PC-3 (cell line): ENCODE measurements at regions not wholly inside any gene's neighbourhood (a gene's known extent, or its start where the extent isn't known, plus 50 kb on each side); places are given as distances from the start of the nearest gene placed in this dataset.

ENCODE experiments used
- ATAC-seq: fragments of 200-7000 bp; cut with Tn5 transposase; 2 replicates; pipeline ENCODE4 v1.9.1; 2020; ENCODE audit warnings: mild to moderate bottlenecking, moderate library complexity
- BruUV-seq: library from RNA; stranded (reverse); fragments of 400-500 nt; replicated peaks from 2 replicates; lab custom pipeline; 2021; lab: Mats Ljungman, UMichigan
- CTCF ChIA-PET: fragments of 300-600 bp; sonication (Branson Sonifier 250); formaldehyde crosslinking; loops from one replicate; lab custom pipeline; 2022; ENCODE audit warnings: antibody characterized with exemption; lab: Charles Lee
- POLR2A ChIA-PET: fragments of 300-600 bp; sonication (Branson Sonifier 250); formaldehyde crosslinking; loops from one replicate; lab custom pipeline; 2022; ENCODE audit warnings: antibody characterized with exemption; ENCODE audit not compliant: unreplicated experiment; lab: Charles Lee
- DNase-seq: peaks from one replicate; pipeline ENCODE4 v3.0.0-alpha.2; 2015
- H2AFZ ChIP-seq: fragments of 300-600 bp; sonication (generic); 2 replicates; pipeline ENCODE4 v1.6.0; 2016; ENCODE audit warnings: antibody characterized with exemption, low read length
- H3F3A ChIP-seq: fragments of 300-600 bp; sonication (generic); one replicate; pipeline ENCODE4 v1.6.0; 2017; ENCODE audit warnings: antibody characterized with exemption, low read length, control low read depth, mild to moderate bottlenecking; ENCODE audit not compliant: unreplicated experiment
- H3K27ac ChIP-seq: fragments of 300-600 bp; sonication (generic); 2 replicates; pipeline ENCODE4 v1.5.1; 2016; ENCODE audit warnings: mild to moderate bottlenecking, low read length
- H3K27me3 ChIP-seq: fragments of 300-600 bp; sonication (generic); 2 replicates; pipeline ENCODE4 v1.6.1; 2016; ENCODE audit warnings: low read length, mixed read lengths
- H3K36me3 ChIP-seq: fragments of 300-600 bp; sonication (generic); 2 replicates; pipeline ENCODE4 v1.6.1; 2016; ENCODE audit warnings: low read depth, mixed run types, low read length, mixed read lengths
- H3K4me1 ChIP-seq: fragments of 300-600 bp; sonication (generic); 2 replicates; pipeline ENCODE4 v1.5.1; 2016; ENCODE audit warnings: low read length; ENCODE audit not compliant: insufficient read depth
- H3K4me2 ChIP-seq: fragments of 300-600 bp; sonication (generic); 2 replicates; pipeline ENCODE4 v1.6.0; 2016; ENCODE audit warnings: low read length
- H3K4me3 ChIP-seq: fragments of 300-600 bp; sonication (generic); 2 replicates; pipeline ENCODE4 v1.5.1; 2016; ENCODE audit warnings: mild to moderate bottlenecking, low read length, mixed read lengths
- H3K79me2 ChIP-seq: fragments of 300-600 bp; sonication (generic); 2 replicates; pipeline ENCODE4 v1.6.1; 2017; ENCODE audit warnings: low read length, mixed read lengths
- H3K9ac ChIP-seq: fragments of 300-600 bp; sonication (generic); 2 replicates; pipeline ENCODE4 v1.6.0; 2016; ENCODE audit warnings: mild to moderate bottlenecking, low read length
- H3K9me2 ChIP-seq: fragments of 300-600 bp; sonication (generic); replicated peaks from 2 replicates; pipeline ENCODE4 v1.6.1; 2016; ENCODE audit warnings: mixed run types, low read length, mixed read lengths
- H3K9me3 ChIP-seq: fragments of 300-600 bp; sonication (generic); 2 replicates; pipeline ENCODE4 v1.6.1; 2016; ENCODE audit warnings: low read length, mixed read lengths
- H4K20me1 ChIP-seq: fragments of 300-600 bp; sonication (generic); 2 replicates; pipeline ENCODE4 v1.6.1; 2016; ENCODE audit warnings: low read length, mixed read lengths
- EZH2 ChIP-seq: fragments of 300-600 bp; sonication (generic); IDR thresholded peaks from one replicate; pipeline ENCODE4 v1.6.1; 2017; ENCODE audit warnings: antibody characterized with exemption, mild to moderate bottlenecking, low read length; ENCODE audit not compliant: unreplicated experiment
- EZH2phosphoT487 ChIP-seq: fragments of 300-600 bp; sonication (generic); IDR thresholded peaks from 2 replicates; pipeline ENCODE4 v1.6.1; 2018; ENCODE audit warnings: mild to moderate bottlenecking, antibody characterized with exemption, low read length, borderline replicate concordance
- intact Hi-C: fragments of 100-400 bp; cut with micrococcal nuclease; formaldehyde crosslinking; loops from 2 replicates; pipeline ENCODE4 v1.9.0; 2023
- TF ChIP-seq, protein P1 (sequence below): fragments of 300-600 bp; sonication (generic); conservative IDR thresholded peaks from 2 replicates; pipeline ENCODE4 v1.5.1; 2017; ENCODE audit warnings: antibody characterized with exemption, low read depth, mild to moderate bottlenecking, low read length

DNA sequence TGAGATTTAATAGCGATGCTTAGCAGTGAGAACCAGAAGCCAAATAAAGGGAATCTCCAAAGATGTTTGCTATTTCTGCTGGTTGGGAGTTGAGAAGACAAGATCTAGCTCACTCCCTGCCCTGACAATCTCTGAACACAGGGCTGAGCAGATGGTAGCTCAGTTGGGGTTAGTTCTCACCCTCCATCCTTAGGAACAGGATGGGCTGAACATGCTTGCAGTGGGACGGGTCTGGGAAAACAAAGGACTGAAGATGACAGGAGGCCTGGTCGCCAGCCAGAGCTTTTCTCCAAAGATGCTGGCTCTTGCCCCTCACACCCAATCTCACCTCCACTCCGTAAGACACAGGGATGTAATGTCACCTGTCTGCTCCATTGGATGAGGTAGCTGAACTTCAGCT is 72.7 kb downstream of the SC5D start:
- Histone ChIP-seq H3K79me2 (no peaks in the 10 kb centered on the region), H3K9me3 (no peaks in the 10 kb centered on the region), H3K27me3 (no peaks in the 10 kb centered on the region; the same call in 1 of the 2 replicates), H3K4me1 (no peaks in the 10 kb centered on the region), H3F3A (no peaks in the 10 kb centered on the region), H3K9me2 (no peaks in the 10 kb centered on the region), H3K4me3 (no peak overlapping the region), H3K36me3 (no peaks in the 10 kb centered on the region), H2AFZ (no peak overlapping the region), H3K27ac (no peak overlapping the region), H3K4me2 (no peak overlapping the region), H4K20me1 (no peaks in the 10 kb centered on the region), H3K9ac (no peak overlapping the region)
- ChIA-PET POLR2A (no interaction called here), CTCF (no interaction called here)
- BruUV-seq: no TSS peak
- no peak for DNase-seq
- TF ChIP-seq, protein P1, sequence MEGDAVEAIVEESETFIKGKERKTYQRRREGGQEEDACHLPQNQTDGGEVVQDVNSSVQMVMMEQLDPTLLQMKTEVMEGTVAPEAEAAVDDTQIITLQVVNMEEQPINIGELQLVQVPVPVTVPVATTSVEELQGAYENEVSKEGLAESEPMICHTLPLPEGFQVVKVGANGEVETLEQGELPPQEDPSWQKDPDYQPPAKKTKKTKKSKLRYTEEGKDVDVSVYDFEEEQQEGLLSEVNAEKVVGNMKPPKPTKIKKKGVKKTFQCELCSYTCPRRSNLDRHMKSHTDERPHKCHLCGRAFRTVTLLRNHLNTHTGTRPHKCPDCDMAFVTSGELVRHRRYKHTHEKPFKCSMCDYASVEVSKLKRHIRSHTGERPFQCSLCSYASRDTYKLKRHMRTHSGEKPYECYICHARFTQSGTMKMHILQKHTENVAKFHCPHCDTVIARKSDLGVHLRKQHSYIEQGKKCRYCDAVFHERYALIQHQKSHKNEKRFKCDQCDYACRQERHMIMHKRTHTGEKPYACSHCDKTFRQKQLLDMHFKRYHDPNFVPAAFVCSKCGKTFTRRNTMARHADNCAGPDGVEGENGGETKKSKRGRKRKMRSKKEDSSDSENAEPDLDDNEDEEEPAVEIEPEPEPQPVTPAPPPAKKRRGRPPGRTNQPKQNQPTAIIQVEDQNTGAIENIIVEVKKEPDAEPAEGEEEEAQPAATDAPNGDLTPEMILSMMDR: no peak
- TF ChIP-seq EZH2 (no peak), EZH2phosphoT487 (no peak)
- no peak for ATAC-seq
- intact Hi-C loops: no loop called here

DNA sequence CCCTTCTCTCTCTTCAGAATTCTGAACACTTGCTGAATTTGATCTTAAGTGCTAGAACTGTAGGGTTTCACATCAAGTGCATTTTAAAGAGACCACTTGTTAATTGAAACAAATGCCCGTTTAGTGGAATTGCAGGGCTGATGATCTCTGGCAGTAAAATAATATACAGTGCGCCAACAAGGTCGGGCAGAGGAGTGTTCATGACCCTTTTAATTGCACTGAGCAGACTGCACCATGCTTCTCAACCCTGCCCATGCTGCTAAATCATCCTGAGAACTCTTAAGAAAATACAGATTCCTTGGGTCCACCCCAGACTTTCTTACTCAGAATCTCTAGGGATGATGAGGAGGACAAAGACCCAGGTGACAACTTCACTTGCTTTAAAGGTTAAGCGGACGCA is 73.5 kb downstream of the SC5D start:
- Histone ChIP-seq H4K20me1 (no peaks in the 10 kb centered on the region), H3K4me1 (no peaks in the 10 kb centered on the region), H3K9ac (no peak overlapping the region), H3K4me3 (no peak overlapping the region), H3F3A (no peaks in the 10 kb centered on the region), H2AFZ (no peak overlapping the region), H3K27ac (no peak overlapping the region), H3K4me2 (no peak overlapping the region), H3K36me3 (no peaks in the 10 kb centered on the region), H3K9me3 (no peaks in the 10 kb centered on the region), H3K27me3 (no peaks in the 10 kb centered on the region; the same call in 1 of the 2 replicates), H3K9me2 (no peaks in the 10 kb centered on the region), H3K79me2 (no peaks in the 10 kb centered on the region)
- intact Hi-C loops: no loop called here
- ATAC-seq (no peak), DNase-seq (no peak)
- ChIA-PET CTCF (no interaction called here), POLR2A (no interaction called here)
- TF ChIP-seq EZH2phosphoT487 (no peak), EZH2 (no peak)
- TF ChIP-seq, protein P1: no peak
- BruUV-seq: no TSS peak

DNA sequence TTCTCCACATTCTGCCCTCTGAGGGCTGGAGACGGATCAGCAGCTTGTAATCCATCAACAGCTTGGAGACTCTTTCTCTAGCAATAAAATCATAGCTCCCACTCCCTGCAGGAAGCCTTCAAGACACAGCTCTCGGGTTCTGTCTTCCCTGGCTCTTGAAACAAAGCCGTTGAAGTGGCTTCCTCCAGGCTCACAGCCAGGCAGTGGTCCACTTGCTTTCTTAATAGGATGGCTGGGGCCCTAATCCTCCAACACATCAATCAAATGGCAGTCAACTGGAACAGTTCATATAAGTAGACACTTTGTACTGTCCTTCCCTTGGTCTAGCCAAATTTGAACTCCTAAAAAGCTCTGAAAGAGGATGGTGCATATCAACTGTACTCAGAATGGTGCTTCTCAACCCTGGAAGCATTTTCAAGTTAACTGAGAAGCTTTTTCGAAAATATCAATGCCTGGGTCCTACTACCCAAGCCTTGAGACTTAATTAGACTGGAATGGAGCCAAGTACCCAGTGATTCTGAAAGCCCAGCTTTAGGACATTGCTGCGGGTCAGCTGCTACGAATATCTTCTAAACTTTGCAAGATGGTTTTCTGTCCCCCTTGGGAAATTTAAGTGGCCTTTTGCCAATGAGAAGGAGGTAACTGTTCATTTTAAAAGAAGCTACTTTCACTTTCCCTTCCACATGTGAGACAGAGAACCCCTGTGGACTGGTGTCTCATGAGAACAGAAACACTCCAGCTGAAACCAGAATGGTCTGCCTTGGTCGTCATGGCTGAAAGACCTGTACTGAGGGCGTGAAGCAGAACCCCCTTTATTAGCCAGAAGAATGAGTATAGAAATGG is 74.7 kb downstream of the SC5D start:
- intact Hi-C loops: no loop called here
- H2AFZ ChIP-seq: no peak overlapping the region
- H3K4me3 ChIP-seq: no peak overlapping the region
- DNase-seq (no peak), ATAC-seq (no peak)
- H3K9ac ChIP-seq: no peak overlapping the region
- no peaks in the 10 kb centered on the region for H3K9me2 ChIP-seq
- H3K27ac ChIP-seq: no peak overlapping the region
- H3K79me2 ChIP-seq: no peaks in the 10 kb centered on the region
- no peaks in the 10 kb centered on the region for H3K36me3 ChIP-seq
- CTCF ChIA-PET: no interaction called here
- no peaks in the 10 kb centered on the region; the same call in 1 of the 2 replicates for H3K27me3 ChIP-seq
- POLR2A ChIA-PET: no interaction called here
- H3F3A ChIP-seq: no peaks in the 10 kb centered on the region
- no peaks in the 10 kb centered on the region for H4K20me1 ChIP-seq
- TF ChIP-seq EZH2: no peak
- TF ChIP-seq, protein P1: no peak
- TF ChIP-seq EZH2phosphoT487: no peak
- H3K4me2 ChIP-seq: no peak overlapping the region
- BruUV-seq: no TSS peak
- no peaks in the 10 kb centered on the region for H3K4me1 ChIP-seq
- H3K9me3 ChIP-seq: no peaks in the 10 kb centered on the region
